Duodenal mucosa (tissue), 2 donors: ENCODE measurements at regions not wholly inside any gene's neighbourhood (a gene's known extent, or its start where the extent isn't known, plus 50 kb on each side); places are given as distances from the start of the nearest gene placed in this dataset.

Experiments
- H3K27ac ChIP-seq: one replicate; pipeline ENCODE4 v1.7.0; 2013; ENCODE audit warnings: low read depth, low read length
- H3K27me3 ChIP-seq, 2 donors: one replicate each; pipeline ENCODE4 v1.7.0; 2013; ENCODE audit warnings: low read length in 2 of 2, control low read depth in 1 of 2; ENCODE audit not compliant: insufficient read depth in 2 of 2, control insufficient read depth in 1 of 2
- H3K36me3 ChIP-seq, 2 donors: one replicate each; pipeline ENCODE4 v1.7.0; 2013; ENCODE audit warnings: low read length in 2 of 2, control low read depth in 1 of 2; ENCODE audit not compliant: insufficient read depth in 2 of 2, control insufficient read depth in 1 of 2
- H3K4me1 ChIP-seq, 2 donors: one replicate each; pipeline ENCODE4 v1.7.0; 2013; ENCODE audit warnings: low read length in 2 of 2, control low read depth in 1 of 2; ENCODE audit not compliant: insufficient read depth in 2 of 2, control insufficient read depth in 1 of 2
- H3K4me3 ChIP-seq, 2 donors: one replicate each; pipeline ENCODE4 v1.7.0; 2013; ENCODE audit warnings: low read length in 2 of 2, low read depth in 1 of 2
- H3K9ac ChIP-seq, 2 donors: one replicate each; pipeline ENCODE4 v1.7.0; 2013; ENCODE audit warnings: low read length in 2 of 2, low read depth in 1 of 2
- H3K9me3 ChIP-seq, 2 donors: one replicate each; pipeline ENCODE4 v1.7.0; 2013; ENCODE audit warnings: low read length in 2 of 2, control low read depth in 1 of 2; ENCODE audit not compliant: control insufficient read depth in 1 of 2

- H3K9ac ChIP-seq: no peak overlapping the region
- H3K36me3 ChIP-seq: no peaks in the 10 kb centered on the region
- H3K4me1 ChIP-seq: no peaks in the 10 kb centered on the region
- H3K9me3 ChIP-seq: no peaks in the 10 kb centered on the region
- H3K27ac ChIP-seq: no peak overlapping the region
- H3K27me3 ChIP-seq: no peaks in the 10 kb centered on the region
- no peak overlapping the region for H3K4me3 ChIP-seq
Measured at GRCh38 chr14:96997996-96998395, 200.8 kb downstream of the VRK1 start.

- H3K27me3 ChIP-seq: no peaks in the 10 kb centered on the region
- no peaks in the 10 kb centered on the region for H3K9me3 ChIP-seq
- no peaks in the 10 kb centered on the region for H3K4me1 ChIP-seq
- no peaks in the 10 kb centered on the region for H3K36me3 ChIP-seq
- no peak overlapping the region for H3K9ac ChIP-seq
- no peak overlapping the region for H3K4me3 ChIP-seq
- H3K27ac ChIP-seq: no peak overlapping the region
Measured at GRCh38 chr14:96999654-97000155, 202.5 kb downstream of the VRK1 start.

- no peak overlapping the region for H3K4me3 ChIP-seq
- H3K9me3 ChIP-seq: no peaks in the 10 kb centered on the region
- H3K36me3 ChIP-seq: no peaks in the 10 kb centered on the region
- H3K4me1 ChIP-seq: no peaks in the 10 kb centered on the region
- no peak overlapping the region for H3K27ac ChIP-seq
- no peak overlapping the region for H3K9ac ChIP-seq
- no peaks in the 10 kb centered on the region for H3K27me3 ChIP-seq
Measured at GRCh38 chr14:97002454-97002853, 205.3 kb downstream of the VRK1 start.

- Histone ChIP-seq H3K4me3 (no peak overlapping the region), H3K4me1 (no peaks in the 10 kb centered on the region), H3K36me3 (no peaks in the 10 kb centered on the region), H3K27ac (no peak overlapping the region), H3K9me3 (no peaks in the 10 kb centered on the region), H3K9ac (no peak overlapping the region), H3K27me3 (no peaks in the 10 kb centered on the region)
Measured at GRCh38 chr14:97005934-97006333, 208.8 kb downstream of the VRK1 start.

GRCh38 chr14:97010491-97011160, 213.4 kb downstream of the VRK1 start:
- Histone ChIP-seq H3K9me3 (no peaks in the 10 kb centered on the region), H3K27ac (no peak overlapping the region), H3K27me3 (no peaks in the 10 kb centered on the region), H3K36me3 (no peaks in the 10 kb centered on the region), H3K9ac (no peak overlapping the region), H3K4me1 (no peaks in the 10 kb centered on the region), H3K4me3 (no peak overlapping the region)

GRCh38 chr14:97013878-97014277, 216.7 kb downstream of the VRK1 start:
- Histone ChIP-seq H3K27me3 (no peaks in the 10 kb centered on the region), H3K36me3 (no peaks in the 10 kb centered on the region), H3K4me1 (no peaks in the 10 kb centered on the region), H3K4me3 (no peak overlapping the region), H3K9me3 (no peaks in the 10 kb centered on the region), H3K9ac (no peak overlapping the region), H3K27ac (no peak overlapping the region)

GRCh38 chr14:97021001-97021400, 223.8 kb downstream of the VRK1 start:
- no peaks in the 10 kb centered on the region for H3K9me3 ChIP-seq
- no peak overlapping the region for H3K27ac ChIP-seq
- H3K4me3 ChIP-seq: no peak overlapping the region
- H3K4me1 ChIP-seq: no peaks in the 10 kb centered on the region
- H3K36me3 ChIP-seq: no peaks in the 10 kb centered on the region
- H3K27me3 ChIP-seq: peaks cover 0 to 7% of the 10 kb centered on the region in 2 donors
- H3K9ac ChIP-seq: no peak overlapping the region

GRCh38 chr14:97021571-97022168, 224.5 kb downstream of the VRK1 start:
- H3K27me3 ChIP-seq: peaks cover 0 to 7% of the 10 kb centered on the region in 2 donors
- no peak overlapping the region for H3K27ac ChIP-seq

GRCh38 chr14:97022741-97023140, 225.6 kb downstream of the VRK1 start:
- no peaks in the 10 kb centered on the region for H3K36me3 ChIP-seq

More at GRCh38 chr14:97021571-97022168, 224.5 kb downstream of the VRK1 start:
- Histone ChIP-seq H3K4me3 (no peak overlapping the region), H3K36me3 (no peaks in the 10 kb centered on the region), H3K9ac (no peak overlapping the region), H3K9me3 (no peaks in the 10 kb centered on the region), H3K4me1 (no peaks in the 10 kb centered on the region)

GRCh38 chr14:97023871-97024270, 226.7 kb downstream of the VRK1 start:
- Histone ChIP-seq H3K9me3 (no peaks in the 10 kb centered on the region), H3K9ac (no peak overlapping the region), H3K36me3 (no peaks in the 10 kb centered on the region), H3K27ac (no peak overlapping the region), H3K27me3 (peaks cover 0 to 7% of the 10 kb centered on the region in 2 donors), H3K4me3 (no peak overlapping the region), H3K4me1 (no peaks in the 10 kb centered on the region)

More at GRCh38 chr14:97022741-97023140, 225.6 kb downstream of the VRK1 start:
- H3K27me3 ChIP-seq: peaks cover 0 to 7% of the 10 kb centered on the region in 2 donors
- H3K4me1 ChIP-seq: no peaks in the 10 kb centered on the region
- no peak overlapping the region for H3K27ac ChIP-seq
- H3K4me3 ChIP-seq: no peak overlapping the region
- H3K9me3 ChIP-seq: no peaks in the 10 kb centered on the region
- no peak overlapping the region for H3K9ac ChIP-seq
